HG03460 (cell line): ENCODE measurements at regions not wholly inside any gene's neighbourhood (a gene's known extent, or its start where the extent isn't known, plus 50 kb on each side); places are given as distances from the start of the nearest gene placed in this dataset.

ENCODE experiments used
- ATAC-seq: cut with Tn5 transposase; IDR thresholded peaks from one replicate; pipeline ENCODE4 v1.9.1; 2021; ENCODE audit not compliant: unreplicated experiment

- ATAC-seq: no peak
Observed at GRCh38 chr6:14858808-14859207, 387.1 kb upstream of the JARID2 start.

- ATAC-seq: no peak
Observed at GRCh38 chr6:14860774-14861173, 385.1 kb upstream of the JARID2 start.

GRCh38 chr6:14861491-14861943 is 384.4 kb upstream of the JARID2 start:
- ATAC-seq: no peak

GRCh38 chr6:14862845-14863244 is 383.0 kb upstream of the JARID2 start:
- no peak for ATAC-seq

- ATAC-seq: no peak
Observed at GRCh38 chr6:14863902-14864850, 381.7 kb upstream of the JARID2 start.

- ATAC-seq: no peak
Observed at GRCh38 chr6:14865531-14866100, 380.3 kb upstream of the JARID2 start.

- ATAC-seq: no peak
Observed at GRCh38 chr6:14867802-14868201, 378.1 kb upstream of the JARID2 start.

GRCh38 chr6:14871221-14871620 is 374.6 kb upstream of the JARID2 start:
- no peak for ATAC-seq

GRCh38 chr6:14873101-14873500 is 372.8 kb upstream of the JARID2 start:
- no peak for ATAC-seq

- no peak for ATAC-seq
Observed at GRCh38 chr6:14873781-14874441, 372.0 kb upstream of the JARID2 start.

GRCh38 chr6:14874975-14875480 is 370.8 kb upstream of the JARID2 start:
- ATAC-seq: no peak

GRCh38 chr6:14875481-14876063 is 370.3 kb upstream of the JARID2 start:
- peak; percentile 44 for ATAC-seq

- ATAC-seq: no peak
Observed at GRCh38 chr6:14876778-14877613, 368.9 kb upstream of the JARID2 start.

- ATAC-seq: no peak
Observed at GRCh38 chr6:14877758-14878157, 368.1 kb upstream of the JARID2 start.

GRCh38 chr6:14880052-14880451 is 365.8 kb upstream of the JARID2 start:
- no peak for ATAC-seq

- ATAC-seq: no peak
Observed at GRCh38 chr6:14880677-14881076, 365.2 kb upstream of the JARID2 start.

GRCh38 chr6:14881398-14881797 is 364.5 kb upstream of the JARID2 start:
- no peak for ATAC-seq

- no peak for ATAC-seq
Observed at GRCh38 chr6:14882394-14883026, 363.4 kb upstream of the JARID2 start.

- ATAC-seq: no peak
Observed at GRCh38 chr6:14883921-14884320, 361.9 kb upstream of the JARID2 start.

GRCh38 chr6:14885498-14885897 is 360.4 kb upstream of the JARID2 start:
- ATAC-seq: no peak
